HUDEP-2 (cell line): ENCODE measurements at regions not wholly inside any gene's neighbourhood (a gene's known extent, or its start where the extent isn't known, plus 50 kb on each side); places are given as distances from the start of the nearest gene placed in this dataset.

Experiments used
- DNase-seq, 76 experiments: peaks; one replicate each; lab custom pipeline; 2025; ENCODE audit not compliant: unreplicated experiment in 76 of 76; lab: John Stamatoyannopoulos, UW

- DNase-seq, result no peak
These were observed 189.7 kb downstream of the AXIN2 start for GRCh38 chr17:65371702-65372101.

GRCh38 chr17:65370669-65371131, 190.7 kb downstream of the AXIN2 start:
- DNase-seq, result no peak

GRCh38 chr17:65368341-65368740, 193.1 kb downstream of the AXIN2 start:
- no peak for DNase-seq

GRCh38 chr17:65366102-65366844, 195.2 kb downstream of the AXIN2 start:
- no peak for DNase-seq

GRCh38 chr17:65365169-65365568, 196.3 kb downstream of the AXIN2 start:
- no peak for DNase-seq

GRCh38 chr17:65364438-65364837, 197.0 kb downstream of the AXIN2 start:
- DNase-seq, result no peak

GRCh38 chr17:65362826-65363225, 198.6 kb downstream of the AXIN2 start:
- no peak for DNase-seq

GRCh38 chr17:65360961-65361552, 200.4 kb downstream of the AXIN2 start:
- DNase-seq, result no peak

- DNase-seq, result no peak
These were observed 202.4 kb downstream of the AXIN2 start for GRCh38 chr17:65359016-65359415.

- DNase-seq, result no peak
These were observed 204.9 kb downstream of the AXIN2 start for GRCh38 chr17:65356536-65356935.

- DNase-seq, result no peak
These were observed 206.2 kb downstream of the AXIN2 start for GRCh38 chr17:65355246-65355645.

GRCh38 chr17:65349916-65350315, 211.5 kb downstream of the AXIN2 start:
- no peak for DNase-seq

- DNase-seq, result no peak
These were observed 209.0 kb downstream of the RGS9 start for GRCh38 chr17:65346166-65346565.

- no peak for DNase-seq
These were observed 208.3 kb downstream of the RGS9 start for GRCh38 chr17:65345261-65346005.

GRCh38 chr17:65340401-65340800, 203.2 kb downstream of the RGS9 start:
- no peak for DNase-seq

- DNase-seq, result no peak
These were observed 197.2 kb downstream of the RGS9 start for GRCh38 chr17:65334406-65334805.

- no peak for DNase-seq
These were observed 195.6 kb downstream of the RGS9 start for GRCh38 chr17:65332779-65333178.

GRCh38 chr17:65332375-65332774, 195.2 kb downstream of the RGS9 start:
- DNase-seq, result no peak

- no peak for DNase-seq
These were observed 191.4 kb downstream of the RGS9 start for GRCh38 chr17:65328567-65328966.

- DNase-seq, result no peak
These were observed 187.6 kb downstream of the RGS9 start for GRCh38 chr17:65324611-65325342.

- no peak for DNase-seq
These were observed 185.9 kb downstream of the RGS9 start for GRCh38 chr17:65323049-65323448.
